Activated CD4-positive, alpha-beta T cell treated with anti-CD3 and anti-CD28 coated beads, Interleukin-10, Interleukin-2, amounts not matched to agents 100 ng/mL and 50 ng/mL, durations not matched to agents 16 hours and 8 hours (primary cell): ENCODE measurements at regions not wholly inside any gene's neighbourhood (a gene's known extent, or its start where the extent isn't known, plus 50 kb on each side); places are given as distances from the start of the nearest gene placed in this dataset.

Source experiments
- DNase-seq: peaks from one replicate; pipeline ENCODE4 v3.0.0-alpha.2; 2020

- no peak for DNase-seq
These were observed 120.6 kb upstream of the NXT1 start for GRCh38 chr20:23229989-23230388.

- no peak for DNase-seq
These were observed 121.7 kb upstream of the NXT1 start for GRCh38 chr20:23228912-23229311.

- DNase-seq, result no peak
These were observed 122.6 kb upstream of the NXT1 start for GRCh38 chr20:23227976-23228375.

GRCh38 chr20:23227274-23227673 is 123.3 kb upstream of the NXT1 start:
- no peak for DNase-seq

- DNase-seq, result no peak
These were observed 123.9 kb upstream of the NXT1 start for GRCh38 chr20:23226612-23227265.

GRCh38 chr20:23225407-23226060 is 125.1 kb upstream of the NXT1 start:
- DNase-seq, result no peak

GRCh38 chr20:23224806-23225205 is 125.8 kb upstream of the NXT1 start:
- no peak for DNase-seq

GRCh38 chr20:23223908-23224580 is 126.5 kb upstream of the NXT1 start:
- no peak for DNase-seq

GRCh38 chr20:23222531-23223200 is 127.9 kb upstream of the NXT1 start:
- no peak for DNase-seq

- DNase-seq, result no peak
These were observed 130.9 kb upstream of the CD93 start for GRCh38 chr20:23217023-23217422.

- DNase-seq, result no peak
These were observed 129.3 kb upstream of the CD93 start for GRCh38 chr20:23215344-23215995.

- DNase-seq, result no peak
These were observed 128.8 kb upstream of the CD93 start for GRCh38 chr20:23214903-23215302.

- DNase-seq, result no peak
These were observed 126.4 kb upstream of the CD93 start for GRCh38 chr20:23212464-23212995.

GRCh38 chr20:23212011-23212410 is 125.9 kb upstream of the CD93 start:
- DNase-seq, result no peak

GRCh38 chr20:23211164-23211563 is 125.0 kb upstream of the CD93 start:
- no peak for DNase-seq

- no peak for DNase-seq
These were observed 121.9 kb upstream of the CD93 start for GRCh38 chr20:23207826-23208540.

- DNase-seq, result no peak
These were observed 120.9 kb upstream of the CD93 start for GRCh38 chr20:23206995-23207394.

- no peak for DNase-seq
These were observed 119.9 kb upstream of the CD93 start for GRCh38 chr20:23206061-23206460.

- DNase-seq, result no peak
These were observed 119.5 kb upstream of the CD93 start for GRCh38 chr20:23205611-23206041.

- DNase-seq, result no peak
These were observed 119.1 kb upstream of the CD93 start for GRCh38 chr20:23205211-23205610.

- no peak for DNase-seq
These were observed 118.0 kb upstream of the CD93 start for GRCh38 chr20:23203951-23204730.
